Activated CD4-positive, alpha-beta T cell treated with anti-CD3 and anti-CD28 coated beads, Interleukin-2, amount 50 U/mL, for 1 hour (primary cell): ENCODE measurements at regions not wholly inside any gene's neighbourhood (a gene's known extent, or its start where the extent isn't known, plus 50 kb on each side); places are given as distances from the start of the nearest gene placed in this dataset.

ENCODE experiments used
- DNase-seq: peaks from one replicate; pipeline ENCODE4 v3.0.0-alpha.2; 2020

DNA sequence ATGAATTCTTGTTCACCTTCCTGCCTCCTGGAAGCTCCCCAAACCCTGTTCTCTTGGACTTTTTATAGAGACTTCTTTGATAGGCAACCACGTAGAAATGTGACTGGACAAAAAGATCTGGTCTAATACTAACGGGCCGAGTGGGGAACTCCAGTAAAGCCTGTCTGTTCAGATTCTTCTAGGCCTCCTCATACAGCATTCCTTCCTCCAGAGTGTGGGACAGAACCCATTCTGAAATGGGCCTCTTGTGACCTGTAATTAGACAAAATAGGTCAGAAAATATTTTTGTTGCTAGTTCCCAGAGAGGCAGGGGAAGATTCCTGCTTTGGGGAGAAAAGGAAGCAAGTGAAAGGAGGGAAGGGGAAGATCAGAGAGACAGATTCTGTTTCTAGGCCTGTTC lies 374.3 kb downstream of the CDH26 start:
- DNase-seq = no peak

DNA sequence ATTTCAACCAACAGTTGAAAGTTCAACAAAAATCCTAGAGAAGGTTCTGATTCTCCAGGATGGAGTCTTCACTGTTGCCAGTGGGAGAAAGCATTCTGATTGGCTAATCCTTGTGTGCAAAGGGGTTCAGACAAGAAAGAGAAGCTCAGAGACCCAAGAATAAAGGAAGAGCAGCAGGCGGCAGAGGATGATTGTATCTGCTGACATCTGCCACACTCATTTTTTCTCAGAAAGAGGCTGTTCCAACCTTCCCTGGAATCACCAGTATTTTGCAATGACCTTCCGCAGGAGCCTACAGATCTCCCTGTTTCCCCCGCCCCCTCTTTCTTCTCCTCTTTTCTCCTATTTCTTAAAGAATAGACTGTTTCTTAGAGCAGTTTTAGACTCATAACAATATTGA lies 376.7 kb downstream of the CDH26 start:
- no peak for DNase-seq

DNA sequence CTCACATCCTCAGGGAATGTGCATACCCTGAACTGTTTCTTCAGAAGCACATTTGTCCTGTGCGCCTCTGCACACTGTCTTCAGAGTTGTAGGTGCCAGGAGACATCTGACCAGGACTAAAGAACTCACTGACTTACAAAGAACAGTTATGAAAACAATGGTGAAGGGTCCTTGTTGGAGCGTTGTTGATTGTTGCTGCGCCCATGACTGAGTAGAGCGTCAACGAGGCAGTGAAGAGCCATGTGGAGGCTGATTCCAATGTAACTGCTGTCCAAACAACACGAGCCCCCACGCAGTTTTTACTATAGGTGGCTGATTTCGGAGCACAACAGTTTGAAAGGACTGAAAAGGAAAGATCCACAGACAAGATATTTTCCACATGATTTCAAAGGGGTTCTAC lies 380.3 kb downstream of the CDH26 start:
- no peak for DNase-seq

DNA sequence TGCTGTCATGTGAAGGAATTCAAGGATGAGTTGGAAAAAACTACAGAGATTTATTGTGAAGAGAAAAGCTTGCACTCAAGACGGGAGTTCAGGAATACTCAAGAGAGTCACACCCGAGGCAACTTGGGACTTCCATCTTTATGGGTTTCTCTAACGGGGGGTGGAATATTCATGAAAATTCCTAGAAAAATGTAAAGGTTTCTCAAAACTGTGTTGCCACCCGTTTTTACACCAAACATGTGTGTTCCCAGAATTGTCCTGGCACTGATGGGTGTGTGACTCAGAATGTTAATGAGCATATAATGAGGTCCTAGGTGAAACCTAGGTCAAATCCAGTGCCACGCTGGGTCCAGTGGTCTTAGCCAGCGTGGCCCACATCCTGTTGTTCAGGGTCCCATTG lies 381.5 kb downstream of the CDH26 start:
- no peak for DNase-seq

DNA sequence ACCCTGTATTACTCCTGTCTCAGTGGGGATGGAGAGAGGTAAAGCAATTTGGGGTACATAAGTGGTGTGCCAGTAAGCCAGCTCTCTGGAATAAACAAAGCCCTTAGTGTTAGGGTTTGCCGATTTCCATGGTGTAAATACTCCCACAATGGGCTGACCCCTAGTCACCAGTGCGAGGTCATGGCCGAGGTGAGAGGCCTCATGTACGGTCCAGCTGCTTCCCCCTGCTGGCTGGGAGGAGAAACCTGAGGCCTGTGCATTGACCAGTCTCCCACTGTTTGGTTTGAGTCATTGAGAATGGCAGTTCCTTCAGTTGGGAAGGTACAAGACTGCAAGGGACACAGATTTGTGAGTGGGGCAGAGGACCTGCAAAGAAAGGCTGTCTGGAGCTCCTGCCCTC lies 382.0 kb downstream of the CDH26 start:
- DNase-seq = no peak

DNA sequence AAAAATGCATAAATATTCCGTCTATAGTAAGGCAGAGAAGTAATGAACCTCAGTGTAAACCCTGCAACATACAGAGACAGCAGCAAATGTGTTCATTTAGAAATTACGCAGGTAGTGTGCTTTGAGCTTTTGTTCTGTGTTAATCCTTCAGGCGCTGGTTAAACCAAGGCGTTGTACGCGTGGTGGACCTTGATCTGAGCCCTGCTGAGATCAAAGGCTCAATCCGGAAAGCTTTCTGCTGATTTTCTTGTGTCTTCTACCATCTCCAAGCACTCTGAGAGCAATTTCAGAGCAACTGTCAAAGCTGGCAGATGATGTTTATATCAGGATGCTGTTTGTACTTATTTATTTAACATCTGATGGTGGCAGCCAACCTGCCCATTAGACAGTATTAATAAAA lies 382.8 kb downstream of the CDH26 start:
- no peak for DNase-seq

DNA sequence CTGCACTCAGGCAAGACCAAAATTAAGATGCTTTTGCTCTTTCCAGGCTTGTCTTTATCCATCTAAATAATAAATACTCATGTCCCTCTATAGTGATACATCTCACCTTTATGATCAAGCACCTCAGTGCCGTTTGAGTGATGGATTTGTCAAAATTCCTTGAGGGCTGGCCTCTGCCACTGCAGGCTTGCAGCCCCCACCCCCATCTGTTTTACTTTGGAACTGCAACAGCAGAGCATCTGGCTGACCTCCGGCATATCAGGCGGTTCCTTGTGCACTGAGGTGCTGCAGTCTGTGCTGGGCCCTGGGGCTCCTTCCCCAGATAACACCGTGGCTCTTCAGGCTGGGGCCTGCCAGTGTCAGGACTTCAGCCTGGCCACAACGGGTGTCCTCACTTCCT lies 386.9 kb downstream of the CDH26 start:
- DNase-seq = no peak

DNA sequence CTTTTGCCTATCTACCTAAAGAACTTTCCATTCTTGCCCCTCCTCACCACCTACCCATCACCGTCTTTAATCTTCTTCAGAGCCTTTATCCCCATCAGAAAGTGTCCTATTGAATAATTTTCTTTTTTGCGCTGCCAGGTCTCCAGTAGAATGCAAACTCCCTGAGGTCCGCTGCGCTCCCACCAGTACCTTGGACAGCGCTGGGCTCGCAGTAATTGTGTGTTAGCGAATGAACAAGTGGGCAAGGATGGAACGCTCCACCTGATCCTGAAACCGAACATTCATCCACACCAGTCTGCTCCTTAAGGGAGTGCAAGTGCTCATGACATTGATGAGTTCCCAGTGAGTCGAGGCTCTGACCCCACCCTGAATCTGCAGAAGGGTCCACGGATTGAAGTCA lies 391.2 kb downstream of the CDH26 start:
- no peak for DNase-seq

DNA sequence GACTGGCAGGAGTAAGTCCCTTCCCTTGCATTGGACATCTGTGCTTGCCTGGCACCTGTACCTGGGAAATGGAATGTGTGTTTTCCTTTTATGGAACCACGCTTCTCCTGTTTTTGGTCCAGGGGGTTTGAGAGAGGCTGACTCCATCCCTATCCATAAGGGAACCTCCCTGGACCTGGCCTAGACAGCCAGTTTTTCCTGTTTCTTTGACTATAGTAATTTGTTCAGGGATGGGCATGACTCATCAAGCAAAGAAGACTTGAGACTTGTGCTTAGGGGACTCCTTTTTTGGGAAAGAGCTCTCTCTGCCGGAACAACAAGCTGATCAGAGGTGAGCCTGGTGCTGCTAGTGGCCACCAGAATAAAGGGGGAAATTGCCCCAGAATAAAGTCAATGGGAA lies 393.8 kb downstream of the CDH26 start:
- no peak for DNase-seq

DNA sequence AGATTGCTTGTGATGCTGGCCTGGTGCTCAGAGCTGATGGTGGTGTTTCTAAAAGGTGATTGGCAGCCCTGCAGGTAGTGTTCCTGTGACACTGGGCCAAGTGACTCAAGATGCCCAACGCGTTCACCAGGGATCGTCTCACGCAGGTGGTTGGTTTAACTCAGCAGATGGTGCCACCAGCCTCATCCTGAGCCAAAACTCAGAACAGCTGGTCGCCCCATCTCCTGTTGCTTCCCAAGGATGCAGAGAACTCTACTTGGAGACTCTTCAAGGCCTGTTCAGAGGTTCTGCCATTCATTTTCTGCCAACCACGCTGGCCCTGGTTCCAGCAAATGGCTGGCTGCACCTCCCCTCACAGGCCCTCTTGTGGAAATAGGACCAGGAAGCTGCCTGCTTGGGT lies 394.4 kb downstream of the CDH26 start:
- no peak for DNase-seq

DNA sequence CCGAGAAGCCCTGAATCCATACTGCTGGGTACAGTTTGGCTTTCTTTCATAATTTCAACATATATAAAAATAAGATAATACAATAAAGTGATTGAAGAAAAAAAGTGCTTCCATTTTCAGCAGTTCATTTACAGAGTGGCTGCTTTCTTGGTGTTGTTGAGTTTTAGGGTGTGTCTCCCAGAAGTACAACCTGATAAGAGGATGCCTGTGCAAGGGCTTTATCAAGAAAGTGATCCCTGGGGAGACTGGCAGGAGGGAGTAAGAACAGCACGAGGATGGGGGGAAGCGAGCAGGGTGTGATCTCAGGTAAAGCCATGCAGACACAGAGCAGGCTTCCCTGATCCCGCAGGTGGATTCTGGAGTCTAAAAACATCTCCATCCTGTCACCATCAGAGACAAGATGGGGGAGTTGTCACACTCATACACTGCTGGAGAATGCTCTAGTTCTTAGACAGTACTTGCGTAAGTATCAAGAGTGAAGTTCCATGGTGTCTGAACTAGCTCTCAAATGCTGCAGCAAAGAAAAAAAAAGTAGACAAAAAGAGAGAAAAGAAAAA lies 395.9 kb downstream of the CDH26 start:
- no peak for DNase-seq

DNA sequence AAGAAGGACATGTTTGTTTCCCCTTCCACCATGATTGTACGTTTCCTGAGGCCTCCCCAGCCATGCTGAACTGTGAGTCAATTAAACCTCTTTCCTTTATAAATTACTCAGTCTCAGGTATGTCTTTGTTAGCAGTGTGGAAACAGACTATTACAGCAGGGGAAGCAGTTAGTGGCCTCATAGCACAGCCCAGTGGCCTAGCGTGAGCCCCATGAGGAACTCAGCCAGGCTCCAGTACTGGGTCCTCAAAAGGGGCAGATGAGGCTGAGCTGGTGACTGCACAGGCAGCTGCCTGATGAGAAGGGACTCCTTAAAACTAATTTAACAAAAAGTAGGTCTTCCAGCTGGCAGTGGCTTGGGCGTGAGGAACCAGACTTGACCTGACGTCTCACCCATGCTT lies 399.9 kb downstream of the CDH26 start:
- DNase-seq = no peak

DNA sequence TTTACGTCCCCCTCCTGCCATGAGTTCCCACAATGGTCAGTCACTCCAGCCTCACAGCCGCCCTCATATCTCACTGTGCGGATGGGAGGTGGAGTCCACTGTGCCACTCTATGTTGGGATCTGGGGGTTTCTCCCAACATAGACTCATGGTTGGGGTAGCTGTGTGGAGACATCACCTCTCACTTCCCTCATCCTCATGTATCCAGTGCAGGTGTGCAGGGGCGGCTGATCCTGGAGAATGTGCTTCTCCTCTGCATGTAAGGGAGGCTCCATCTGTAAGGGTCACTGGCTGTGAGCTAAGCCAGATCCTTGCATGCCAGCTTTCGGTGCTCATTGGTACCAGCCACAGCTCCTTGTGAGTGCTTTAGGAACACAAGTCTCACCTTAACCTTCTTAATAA lies 400.8 kb downstream of the CDH26 start:
- DNase-seq = no peak

DNA sequence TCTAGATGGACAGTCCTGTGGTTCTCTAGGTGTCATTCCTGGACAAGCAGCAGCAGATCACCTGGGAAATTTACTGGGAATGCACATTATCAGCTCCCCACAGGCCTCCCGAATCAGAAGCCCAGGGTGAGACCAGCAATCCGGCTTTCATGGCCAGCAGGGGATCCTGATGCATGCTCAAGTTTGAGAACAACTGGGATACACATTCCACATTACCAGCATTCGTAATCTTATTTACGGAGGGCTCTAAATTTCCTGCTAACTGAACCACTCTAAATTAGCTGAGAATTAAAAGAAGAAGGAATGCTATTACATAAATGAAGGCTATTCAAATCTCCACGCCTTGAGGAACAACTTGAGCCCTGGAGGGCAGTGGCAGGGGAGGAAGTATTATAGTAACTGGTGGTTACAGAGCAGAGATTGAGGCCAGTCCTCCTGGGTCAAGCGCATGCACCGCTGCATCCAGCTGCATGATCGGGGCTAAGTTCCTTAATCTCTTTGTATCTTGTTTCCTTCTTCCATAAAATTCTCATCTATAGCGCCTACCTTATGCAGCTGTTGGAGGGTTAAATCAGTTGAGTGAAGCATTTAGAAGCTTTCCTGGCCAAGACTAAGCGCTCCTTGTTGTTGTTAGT lies 403.7 kb downstream of the CDH26 start:
- DNase-seq = no peak

DNA sequence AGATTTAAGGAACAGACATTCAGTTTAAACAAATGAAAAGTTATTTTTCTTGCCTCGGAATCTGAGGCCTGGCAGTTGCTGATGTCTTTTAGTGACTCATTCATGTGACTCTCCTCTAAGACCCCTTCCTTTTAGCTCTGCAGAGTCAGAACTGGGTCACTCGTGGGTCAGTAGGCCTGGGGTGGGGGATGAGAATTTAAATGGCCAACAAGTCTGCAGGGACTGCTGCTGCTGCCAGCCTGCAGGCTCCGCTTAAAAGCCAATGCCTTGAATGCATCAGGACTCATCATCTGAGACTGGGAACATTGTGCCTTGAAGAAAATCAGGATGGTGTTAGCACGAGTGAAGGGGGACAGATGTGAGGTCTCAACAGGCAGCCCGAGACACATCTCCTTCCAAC lies 404.3 kb downstream of the CDH26 start:
- DNase-seq = no peak

DNA sequence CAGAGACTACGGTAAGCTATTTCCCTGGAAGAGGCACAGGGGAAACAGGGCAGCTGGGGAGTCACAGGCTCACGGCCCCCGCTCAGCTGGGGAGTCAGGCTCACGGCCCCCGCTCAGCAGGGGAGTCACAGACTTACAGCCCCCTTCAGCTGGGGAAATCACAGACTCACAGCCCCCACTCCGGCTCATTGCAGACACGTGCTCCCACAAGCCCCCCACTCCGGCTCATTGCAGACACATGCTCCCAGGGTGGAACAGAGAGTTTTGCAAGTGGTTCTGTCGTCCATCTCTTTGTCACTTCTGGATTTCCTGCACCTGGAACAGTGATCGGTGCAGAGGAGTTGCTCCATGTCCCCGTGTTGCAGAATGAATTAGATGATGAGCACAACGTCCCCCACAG lies 405.5 kb downstream of the CDH26 start:
- DNase-seq = no peak

DNA sequence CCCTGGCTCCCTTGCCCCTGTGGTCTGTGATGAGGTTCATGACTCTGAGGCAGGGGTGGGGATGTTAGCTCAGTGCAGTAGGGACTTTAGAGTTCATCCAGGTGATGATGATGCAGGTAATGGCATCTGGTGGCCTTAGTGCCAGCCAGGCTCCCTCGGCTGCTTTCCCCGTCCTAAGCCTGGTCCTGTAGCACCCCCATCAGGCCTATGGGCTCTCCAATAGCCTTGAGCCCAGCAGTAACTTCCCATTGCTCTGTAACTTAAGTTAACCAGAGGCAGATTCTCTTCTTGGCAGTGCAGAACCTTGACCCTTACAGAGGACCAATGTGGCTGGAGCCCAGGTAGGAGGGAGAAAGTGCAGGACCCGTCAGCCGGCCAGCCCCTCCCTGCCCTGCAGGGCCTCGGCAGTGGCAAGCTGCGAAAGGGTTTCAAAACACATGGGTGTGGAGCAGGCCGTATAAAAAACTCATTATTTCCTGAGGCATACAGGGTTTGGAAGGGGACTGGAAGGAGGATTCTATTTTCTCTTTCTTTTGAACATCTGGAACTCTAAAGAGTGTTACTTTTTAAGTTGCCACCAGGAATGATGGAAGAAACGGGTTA lies 406.9 kb downstream of the CDH26 start:
- no peak for DNase-seq

DNA sequence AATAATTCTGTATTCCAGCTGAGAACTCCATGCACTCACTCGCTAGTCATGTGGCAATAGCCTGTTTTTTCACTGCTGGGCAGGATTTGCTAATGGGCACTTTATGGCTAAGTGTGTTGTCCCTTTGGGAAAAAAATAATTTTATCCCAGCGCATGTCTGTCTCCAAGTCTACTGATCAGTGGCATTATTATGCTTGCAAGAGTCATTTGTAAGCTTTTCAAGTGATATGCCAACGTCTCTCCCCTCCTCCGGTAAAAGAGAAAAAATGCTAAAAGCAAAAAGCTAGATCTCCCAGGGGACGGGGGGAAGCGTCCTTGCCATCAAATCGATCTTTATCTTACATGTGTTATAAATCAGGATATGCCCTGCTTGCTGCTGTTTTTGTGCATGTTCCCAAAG lies 407.7 kb downstream of the CDH26 start:
- DNase-seq = no peak

DNA sequence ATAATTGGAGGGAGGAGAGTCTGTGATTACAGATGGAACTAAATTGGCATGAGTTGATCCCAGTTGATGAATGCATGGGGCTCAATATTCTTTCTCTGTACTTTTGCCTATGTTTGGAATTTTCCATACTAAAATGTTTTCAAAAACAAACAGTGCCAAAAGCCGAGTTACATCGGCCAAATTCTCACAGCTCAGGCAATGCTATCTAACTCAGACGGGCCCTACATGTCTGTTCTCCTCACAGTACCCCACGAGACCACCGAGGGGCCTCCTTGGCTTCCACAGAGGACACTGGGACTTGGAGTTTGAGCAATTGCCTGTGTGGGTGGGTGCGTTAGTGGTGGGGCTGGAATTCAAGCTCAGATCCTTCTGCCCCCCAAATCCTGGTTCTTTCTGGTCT lies 413.2 kb downstream of the CDH26 start:
- no peak for DNase-seq

DNA sequence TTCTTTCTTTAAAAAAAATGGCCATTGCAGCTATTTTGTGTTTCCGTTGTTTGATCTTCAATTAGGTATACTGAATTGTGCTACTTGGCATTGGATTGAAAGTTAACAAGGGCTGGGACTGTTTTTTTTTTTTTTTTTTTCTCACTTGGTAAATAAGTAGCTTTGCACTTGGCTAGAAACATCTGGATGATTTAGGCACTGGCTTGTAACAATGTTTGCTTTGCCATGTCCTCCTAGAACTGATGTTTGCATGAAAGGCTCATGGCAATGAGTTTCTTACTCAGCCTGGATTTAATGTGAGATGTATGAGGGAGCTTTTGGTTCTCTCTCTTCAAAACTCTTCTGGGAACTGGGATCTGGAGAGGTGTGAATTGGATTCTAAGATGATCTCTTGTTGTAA lies 414.1 kb downstream of the CDH26 start:
- no peak for DNase-seq

DNA sequence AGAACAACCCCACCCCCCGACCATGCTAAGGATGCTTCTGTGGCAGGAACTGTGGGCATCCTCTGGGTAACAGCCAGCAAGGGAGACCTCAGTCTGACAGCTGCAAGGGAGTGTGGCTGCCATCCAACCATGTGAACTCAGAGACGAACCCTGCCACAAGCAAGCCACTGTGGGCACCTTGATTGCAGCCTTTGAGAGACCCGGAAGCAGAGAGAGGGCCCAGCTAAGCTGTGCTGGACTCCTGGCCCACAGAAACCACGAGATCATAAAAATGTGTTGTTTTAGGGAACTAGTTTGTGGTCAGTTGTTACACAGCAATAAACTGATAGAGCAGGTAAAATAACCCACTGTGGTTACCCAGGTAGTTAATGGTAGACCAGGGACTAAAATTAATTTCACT lies 414.6 kb downstream of the CDH26 start:
- no peak for DNase-seq

DNA sequence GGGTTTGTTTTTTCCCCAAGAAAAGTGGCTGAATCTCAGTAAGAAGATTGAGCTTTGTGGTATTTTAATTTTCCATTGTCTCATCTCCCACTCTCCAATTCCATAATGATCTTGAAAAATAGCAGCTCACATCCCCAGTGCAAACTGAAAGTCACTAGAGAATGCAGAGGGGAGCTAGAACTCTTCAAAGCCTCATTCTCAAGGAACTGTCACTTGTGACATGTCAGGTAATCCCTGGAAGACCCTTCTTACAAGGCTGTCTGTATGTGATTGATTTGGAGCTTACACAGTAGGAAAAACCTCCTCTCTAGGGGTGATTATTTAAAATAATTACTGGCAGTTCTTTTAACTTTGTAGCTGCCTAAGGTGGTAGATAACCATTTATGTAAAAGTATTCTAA lies 420.4 kb downstream of the CDH26 start:
- DNase-seq = no peak

DNA sequence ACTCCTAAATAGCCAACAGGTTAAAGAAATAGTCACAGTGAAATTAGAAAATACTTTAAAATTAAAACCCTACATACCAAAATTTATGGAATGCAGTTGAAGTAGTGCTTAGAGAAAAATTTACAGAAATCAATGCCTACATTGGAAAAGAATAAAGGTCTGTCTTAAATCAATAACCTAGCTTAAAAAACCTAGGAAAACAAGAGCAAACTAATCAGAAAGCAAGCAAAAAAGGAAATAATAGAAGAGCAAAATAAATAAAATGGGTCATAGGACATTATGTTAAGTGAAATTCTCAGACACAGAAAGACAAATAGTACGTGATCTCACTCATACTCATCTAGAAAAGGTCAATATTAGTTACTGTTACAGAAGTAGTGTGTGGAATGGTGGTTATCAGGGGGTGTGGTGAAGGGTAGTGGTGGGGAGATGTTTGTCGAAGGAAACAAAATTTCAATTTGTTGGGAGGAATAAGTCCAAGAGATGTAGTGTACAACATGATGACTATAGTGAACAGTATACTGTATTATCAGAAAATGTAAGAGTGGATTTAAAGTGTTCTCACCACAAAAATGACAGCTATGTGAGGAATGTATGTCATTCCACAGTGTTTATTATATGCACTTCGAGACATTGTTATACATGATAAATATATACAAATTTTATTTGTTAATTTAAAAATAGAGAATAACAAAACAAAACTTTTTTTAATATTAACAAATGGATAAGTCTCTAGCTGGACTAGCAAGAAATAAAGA lies 423.6 kb downstream of the CDH26 start:
- no peak for DNase-seq

DNA sequence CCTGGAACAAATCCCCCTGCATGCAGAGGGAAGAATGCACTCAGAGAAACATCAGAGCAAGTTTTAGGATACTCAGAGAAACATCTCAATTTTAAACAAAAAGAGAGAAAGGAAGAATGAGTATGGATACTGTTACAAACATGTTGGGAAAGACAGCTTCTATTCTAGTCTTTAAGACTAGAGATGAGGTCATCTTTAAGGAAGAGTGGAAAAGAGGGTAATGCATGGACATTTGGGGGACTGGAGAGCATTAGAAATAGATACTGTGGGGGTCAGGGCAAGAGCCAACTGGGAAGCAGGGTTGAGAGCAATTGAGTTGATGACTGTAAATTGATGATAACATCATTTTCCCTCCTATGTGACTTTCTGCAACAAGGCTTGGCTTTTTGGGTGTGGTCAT lies 431.2 kb downstream of the CDH26 start:
- DNase-seq = no peak
